WI38 (cell line): ENCODE measurements at regions not wholly inside any gene's neighbourhood (a gene's known extent, or its start where the extent isn't known, plus 50 kb on each side); places are given as distances from the start of the nearest gene placed in this dataset.

Source experiments
- H3K4me3 ChIP-seq: 2 replicates; pipeline ENCODE4 v1.5.1; 2011; ENCODE audit warnings: low read depth, mild to moderate bottlenecking, control low read depth, low read length
- CTCF ChIP-seq: IDR thresholded peaks from 2 replicates; pipeline ENCODE4 v1.5.1; 2012; ENCODE audit warnings: low read depth, mild to moderate bottlenecking, control low read depth, low read length

GRCh38 chr19:29278716-29279115 lies 65.8 kb upstream of the UQCRFS1 start:
- H3K4me3 ChIP-seq: no peak overlapping the region
- no peak for TF ChIP-seq CTCF

GRCh38 chr19:29283366-29283765 lies 70.4 kb upstream of the UQCRFS1 start:
- no peak overlapping the region for H3K4me3 ChIP-seq
- TF ChIP-seq CTCF: no peak

GRCh38 chr19:29285187-29285687 lies 72.3 kb upstream of the UQCRFS1 start:
- no peak overlapping the region for H3K4me3 ChIP-seq
- TF ChIP-seq CTCF: no peak

- TF ChIP-seq CTCF: no peak
- H3K4me3 ChIP-seq: no peak overlapping the region
Observed at GRCh38 chr19:29285878-29286277, 72.9 kb upstream of the UQCRFS1 start.

GRCh38 chr19:29287061-29287460 lies 74.1 kb upstream of the UQCRFS1 start:
- no peak for TF ChIP-seq CTCF
- no peak overlapping the region for H3K4me3 ChIP-seq

- no peak for TF ChIP-seq CTCF
- H3K4me3 ChIP-seq: no peak overlapping the region
Observed at GRCh38 chr19:29288256-29288655, 75.3 kb upstream of the UQCRFS1 start.

GRCh38 chr19:29289020-29289419 lies 76.1 kb upstream of the UQCRFS1 start:
- TF ChIP-seq CTCF: no peak
- no peak overlapping the region for H3K4me3 ChIP-seq
